NCI-H1930 (cell line): ENCODE measurements at regions not wholly inside any gene's neighbourhood (a gene's known extent, or its start where the extent isn't known, plus 50 kb on each side); places are given as distances from the start of the nearest gene placed in this dataset.
A peak's percentile ranks its signal among the peaks of the same experiment; 100 is the strongest.
"Not testable (repeated sequence)": the region's sequence is repeated elsewhere in the genome, so short reads cannot be mapped to it uniquely, and the experiment has no call there.

Experiments used
- DNase-seq, 2 experiments: peaks; one replicate each; lab custom pipeline; 2025; lab: John Stamatoyannopoulos, UW

DNA sequence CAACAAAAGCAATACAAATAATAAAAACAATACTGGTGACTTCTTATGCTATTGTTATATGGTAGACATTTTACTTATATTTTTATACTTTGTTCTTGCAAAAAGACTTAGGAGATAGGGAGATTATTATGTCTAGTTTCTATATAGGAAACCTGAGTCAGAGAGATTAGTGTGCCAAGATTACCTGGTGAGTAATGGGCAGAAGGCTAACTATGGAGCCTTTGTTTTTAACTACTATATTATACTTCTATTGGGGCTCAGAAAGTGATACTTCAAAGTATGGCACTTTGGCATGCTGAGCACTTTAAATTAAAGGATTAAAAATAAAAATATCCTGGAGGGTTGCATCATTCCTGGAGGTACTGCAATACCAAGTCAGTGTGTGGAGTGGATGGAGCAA lies 117.5 kb upstream of the CLINT1 start:
- no peak for DNase-seq

- DNase-seq, result no peak
Measured at GRCh38 chr5:157972579-157972978, 113.6 kb upstream of the CLINT1 start.

DNA sequence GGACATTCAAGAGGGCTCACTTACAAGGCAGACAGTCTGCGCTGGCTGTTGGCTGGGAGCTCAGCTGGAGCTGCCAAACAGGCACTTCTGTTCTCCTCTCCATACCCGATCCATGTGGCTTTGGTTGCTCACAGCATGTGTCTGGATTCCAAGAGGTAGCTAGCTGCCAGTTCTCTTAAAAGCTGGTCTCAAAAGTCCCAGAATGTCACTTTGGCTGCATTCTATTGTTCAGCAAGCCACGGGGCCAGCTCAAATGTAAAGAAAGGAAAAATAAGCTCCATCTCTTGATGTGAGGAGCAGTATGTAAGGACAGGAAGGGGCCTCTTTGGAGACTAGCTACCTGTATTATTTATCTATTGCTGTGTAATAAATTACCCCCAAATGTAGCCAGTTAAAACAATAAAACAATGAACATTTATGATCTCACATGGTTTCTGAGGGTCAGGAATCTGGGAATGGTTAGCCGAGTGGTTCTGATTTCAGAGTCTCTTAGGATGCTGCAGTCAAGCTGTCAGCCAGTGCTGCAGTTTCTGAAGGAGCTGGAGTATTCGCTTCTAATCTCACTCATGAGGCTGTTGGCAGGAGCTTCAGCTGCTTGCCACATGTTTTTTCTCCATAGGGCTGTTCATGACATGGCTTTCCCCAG lies 112.7 kb upstream of the CLINT1 start:
- DNase-seq, result no peak

DNA sequence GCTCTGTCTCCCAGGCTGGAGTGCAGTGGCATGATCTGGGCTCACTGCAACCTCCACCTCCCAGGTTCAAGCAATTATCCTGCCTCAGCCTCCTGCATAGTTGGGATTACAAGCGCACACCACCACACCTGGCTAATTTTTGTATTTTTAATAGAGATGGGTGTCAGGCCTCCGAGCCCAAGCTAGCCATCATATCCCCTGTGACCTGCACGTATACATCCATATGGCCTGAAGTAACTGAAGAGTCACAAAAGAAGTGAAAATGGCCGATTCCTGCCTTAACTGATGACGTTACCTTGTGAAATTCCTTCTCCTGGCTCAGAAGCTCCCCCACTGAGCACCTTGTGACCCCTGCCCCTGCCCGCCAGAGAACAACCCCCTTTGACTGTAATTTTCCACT lies 109.6 kb upstream of the CLINT1 start:
- DNase-seq, result not testable (repeated sequence)

DNA sequence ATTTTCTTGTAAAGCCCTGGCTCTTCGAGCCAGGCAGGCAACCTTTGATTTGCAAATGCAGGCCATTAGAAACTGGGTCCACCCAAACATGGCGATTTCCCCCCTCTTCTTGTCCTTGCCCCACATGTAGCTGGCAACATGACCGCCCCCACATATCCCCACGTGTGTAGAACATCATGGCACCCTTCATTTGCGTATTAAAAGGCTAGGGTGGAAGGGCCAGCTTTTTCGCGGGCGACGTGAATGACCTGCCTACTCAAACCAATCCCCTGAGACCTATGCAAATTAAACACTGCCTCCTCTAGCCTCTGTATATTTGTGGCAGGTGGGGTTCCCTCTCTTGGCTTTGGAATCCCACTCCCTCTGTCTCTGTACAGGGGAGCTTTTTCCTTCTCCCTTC lies 107.0 kb upstream of the CLINT1 start:
- no peak for DNase-seq

DNA sequence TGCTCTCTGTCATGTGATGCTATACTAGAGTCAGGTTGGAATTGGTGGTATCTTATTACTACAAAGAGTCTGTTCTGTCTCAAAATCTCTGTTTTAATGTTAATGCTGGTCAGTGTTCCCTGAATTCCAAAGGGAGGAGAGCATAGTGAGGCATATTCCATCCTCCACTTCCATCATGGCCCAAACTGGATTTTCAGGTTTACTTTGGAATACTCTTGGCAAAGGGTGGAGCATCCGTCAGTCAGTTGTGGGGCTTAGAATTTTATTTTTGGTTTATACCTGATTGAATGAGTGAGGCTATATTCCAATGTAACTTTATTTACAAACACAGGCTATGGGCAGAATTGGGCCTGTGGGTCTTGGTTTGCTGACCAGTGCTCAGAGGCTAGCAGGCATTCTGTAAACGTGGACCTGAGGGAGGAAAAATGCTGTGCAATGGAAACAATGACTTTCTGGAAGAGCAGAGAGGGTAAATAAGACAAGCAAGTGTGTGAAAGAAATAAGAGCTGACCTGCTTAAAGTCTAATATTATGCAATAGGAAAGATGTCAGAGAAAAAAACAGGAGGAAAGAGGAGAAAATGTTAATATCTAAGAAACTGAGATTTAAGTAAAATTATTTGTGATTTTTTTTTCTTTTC lies 106.2 kb upstream of the CLINT1 start:
- DNase-seq, result no peak

GRCh38 chr5:157963761-157964160 lies 104.8 kb upstream of the CLINT1 start:
- DNase-seq, result no peak

- no peak for DNase-seq
Measured at GRCh38 chr5:157963244-157963643, 104.3 kb upstream of the CLINT1 start.

DNA sequence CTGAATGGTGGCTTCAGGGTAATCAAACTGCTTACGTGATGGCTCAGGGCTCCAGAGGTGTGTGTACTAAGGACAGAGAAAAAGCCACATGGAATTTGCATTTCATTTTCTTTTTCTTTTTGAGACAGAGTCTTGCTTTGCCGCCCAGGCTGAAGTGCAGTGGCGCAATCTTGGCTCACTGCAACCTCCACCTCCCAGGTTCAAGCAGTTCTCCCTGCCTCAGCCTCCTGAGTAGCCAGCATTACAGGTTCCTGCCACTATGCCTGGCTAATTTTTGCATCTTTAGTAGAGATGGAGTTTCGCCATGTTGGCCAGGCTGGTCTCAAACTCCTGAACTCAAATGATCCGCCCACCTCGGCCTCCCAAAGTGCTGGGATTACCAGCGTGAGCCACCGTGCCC lies 103.7 kb upstream of the CLINT1 start:
- not testable (repeated sequence) for DNase-seq

- DNase-seq, result no peak
Measured at GRCh38 chr5:157961896-157962590, 103.1 kb upstream of the CLINT1 start.

DNA sequence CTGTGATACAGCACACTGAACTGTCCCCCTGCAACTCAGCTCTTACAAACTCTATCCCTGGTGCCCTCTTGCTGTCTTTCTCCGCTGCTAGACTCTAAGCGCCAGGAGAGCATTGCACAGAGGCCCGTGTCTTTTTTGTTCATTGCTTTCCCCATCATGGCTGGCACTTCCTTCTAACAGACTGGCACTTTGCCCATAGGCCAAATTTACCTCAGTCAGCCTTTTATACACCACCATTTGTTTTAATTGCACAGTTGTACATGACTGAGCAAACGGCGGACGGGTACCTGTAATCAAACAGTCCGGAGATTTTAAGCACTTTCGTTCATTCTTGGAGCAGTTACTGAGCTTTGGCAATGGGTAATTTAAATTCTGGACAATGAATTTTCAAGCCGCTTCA lies 102.2 kb upstream of the CLINT1 start:
- DNase-seq, result no peak

DNA sequence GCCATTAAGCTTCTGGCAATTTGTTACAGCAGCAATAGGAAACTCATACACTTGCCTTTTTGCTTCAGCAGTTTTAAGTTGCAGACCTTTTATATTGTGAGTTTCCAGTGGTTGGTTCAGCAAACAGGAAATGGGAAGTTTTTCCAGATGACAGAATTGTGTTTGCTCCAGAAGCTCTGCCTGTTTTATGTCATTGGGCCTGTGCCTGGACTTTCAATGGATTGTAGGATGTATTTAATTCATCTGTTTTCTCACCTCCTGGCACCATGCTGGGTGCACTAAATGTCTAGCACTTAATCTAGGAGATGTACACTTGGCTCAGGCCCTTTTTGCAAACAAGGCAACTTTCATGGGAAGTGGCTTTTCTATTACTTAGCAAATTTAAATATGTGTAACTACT lies 100.4 kb upstream of the CLINT1 start:
- no peak for DNase-seq

- DNase-seq, result no peak
Measured at GRCh38 chr5:157956271-157956885, 97.4 kb upstream of the CLINT1 start.

GRCh38 chr5:157955541-157956172 lies 96.7 kb upstream of the CLINT1 start:
- DNase-seq, result no peak

- DNase-seq, result no peak
Measured at GRCh38 chr5:157952374-157952685, 93.4 kb upstream of the CLINT1 start.

DNA sequence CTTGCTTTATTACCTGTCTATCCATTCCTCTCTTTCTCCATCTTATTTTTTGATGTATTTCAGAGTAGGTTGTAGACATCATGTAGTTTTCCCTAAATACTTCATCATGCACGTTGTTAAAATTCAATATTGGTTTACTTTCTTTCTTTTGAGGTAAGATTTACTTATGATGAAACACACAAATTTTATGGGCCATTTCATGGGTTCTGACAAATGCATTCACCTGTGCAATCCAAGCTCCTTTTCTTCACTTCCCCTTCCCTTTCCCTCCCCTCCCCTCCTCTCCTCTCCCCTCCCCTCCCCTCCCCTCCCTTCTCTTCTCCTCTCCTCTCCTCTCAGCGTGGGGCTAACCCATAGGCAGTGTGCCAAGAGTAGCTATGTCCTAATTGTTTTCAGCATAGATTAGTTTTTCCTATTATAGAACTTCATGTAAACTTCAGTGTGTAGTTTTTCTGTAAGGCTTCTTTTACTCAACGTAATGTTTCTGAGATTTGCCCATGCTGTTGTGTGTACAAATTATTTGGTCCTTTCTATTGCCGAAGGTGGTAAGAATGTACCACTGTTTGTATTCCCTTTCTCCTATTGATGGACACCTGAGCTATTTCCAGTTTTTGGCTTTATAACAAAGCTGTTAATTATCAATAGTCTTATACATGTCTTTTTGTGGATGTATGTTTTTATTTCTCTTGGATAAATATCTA lies 92.9 kb upstream of the CLINT1 start:
- DNase-seq, result no peak

DNA sequence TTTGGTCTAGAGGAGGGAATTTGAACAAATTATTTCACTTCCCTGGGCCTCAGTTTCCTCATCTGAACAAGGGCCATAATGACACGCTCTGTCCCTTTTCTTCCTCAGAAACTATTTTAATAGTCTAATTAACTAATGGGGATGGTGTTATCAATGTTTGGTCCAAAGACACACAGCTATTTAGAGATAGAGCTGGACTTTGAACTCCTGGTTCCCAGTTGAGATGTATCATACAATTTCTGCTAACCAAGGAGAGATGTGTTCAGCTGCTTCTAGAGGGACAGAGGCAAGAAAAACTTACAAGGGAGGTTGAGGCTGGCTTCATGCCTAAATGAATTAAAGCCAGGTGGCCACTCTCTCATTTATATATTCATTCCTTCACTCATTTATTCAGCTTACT lies 90.6 kb upstream of the CLINT1 start:
- DNase-seq, result no peak

- peak in 1 of 2 experiments; percentile 48 for DNase-seq
Measured at GRCh38 chr5:157948738-157949410, 89.9 kb upstream of the CLINT1 start.

GRCh38 chr5:157947156-157947555 lies 88.2 kb upstream of the CLINT1 start:
- no peak for DNase-seq

DNA sequence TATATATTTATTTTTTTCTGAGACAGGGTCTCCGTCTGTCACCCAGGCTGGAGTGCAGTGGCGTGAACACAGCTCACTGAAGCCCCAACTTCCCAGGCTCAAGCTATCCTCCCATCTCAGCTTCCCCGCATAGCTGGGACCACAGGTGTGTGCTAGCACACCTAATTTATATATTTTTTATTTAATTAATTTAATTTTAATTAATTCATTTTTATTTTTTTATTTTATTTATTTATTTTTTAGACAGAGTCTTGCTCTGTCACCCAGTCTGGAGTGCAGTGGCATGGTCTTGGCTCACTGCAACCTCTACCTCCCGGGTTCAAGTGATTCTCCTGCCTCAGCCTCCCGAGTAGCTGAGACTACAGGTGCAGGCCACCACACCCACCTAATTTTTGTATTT lies 86.9 kb upstream of the CLINT1 start:
- not testable (repeated sequence) for DNase-seq

DNA sequence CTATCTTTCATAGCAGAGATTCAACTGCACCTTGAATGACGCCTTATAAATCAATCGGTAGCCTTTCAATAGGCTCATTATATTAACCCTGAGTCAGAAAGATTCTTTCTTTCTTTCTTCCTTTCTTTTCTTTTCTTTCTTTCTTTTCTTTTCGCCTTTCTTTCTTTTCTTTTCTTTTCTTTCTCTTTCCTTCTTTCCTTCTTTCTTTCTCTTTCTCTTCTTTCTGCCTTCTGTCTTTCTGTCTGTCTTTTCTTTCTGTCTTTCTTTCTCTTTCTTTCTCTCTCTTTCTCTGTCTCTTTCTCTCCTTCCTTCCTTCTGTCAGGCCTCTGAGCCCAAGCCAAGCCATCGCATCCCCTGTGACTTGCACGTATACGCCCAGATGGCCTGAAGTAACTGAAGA lies 86.0 kb upstream of the CLINT1 start:
- DNase-seq, result no peak
